Upper lobe of left lung (tissue), 4 donors: ENCODE measurements at regions not wholly inside any gene's neighbourhood (a gene's known extent, or its start where the extent isn't known, plus 50 kb on each side); places are given as distances from the start of the nearest gene placed in this dataset.

ENCODE experiments used
- CTCF ChIP-seq, 6 experiments: fragments of 450-650 bp in 4 of 6; fragments of 200-600 bp in 2 of 6; sonication (generic) in 2 of 6; IDR thresholded peaks; one replicate each; pipeline ENCODE4 v1.5.1; 2016 to 2019; ENCODE audit warnings: antibody characterized with exemption in 6 of 6
- POLR2A ChIP-seq, 4 donors: fragments of 450-650 bp; IDR thresholded peaks; one replicate each; pipeline ENCODE4 v1.5.1; 2016 to 2017; ENCODE audit warnings: antibody characterized with exemption in 4 of 4, mild to moderate bottlenecking in 2 of 4

- TF ChIP-seq POLR2A (IDR thresholded peaks at IDR 0.05) (no peak), CTCF (IDR thresholded peaks at IDR 0.05) (no peak)
Observed at GRCh38 chr7:16167526-16167925, 253.8 kb downstream of the CRPPA start.
